ENCODE measurements at regions not wholly inside any gene's neighbourhood (a gene's known extent, or its start where the extent isn't known, plus 50 kb on each side); places are given as distances from the start of the nearest gene placed in this dataset.
"Not testable (repeated sequence)": the region's sequence is repeated elsewhere in the genome, so short reads cannot be mapped to it uniquely, and the experiment has no call there.

DNA sequence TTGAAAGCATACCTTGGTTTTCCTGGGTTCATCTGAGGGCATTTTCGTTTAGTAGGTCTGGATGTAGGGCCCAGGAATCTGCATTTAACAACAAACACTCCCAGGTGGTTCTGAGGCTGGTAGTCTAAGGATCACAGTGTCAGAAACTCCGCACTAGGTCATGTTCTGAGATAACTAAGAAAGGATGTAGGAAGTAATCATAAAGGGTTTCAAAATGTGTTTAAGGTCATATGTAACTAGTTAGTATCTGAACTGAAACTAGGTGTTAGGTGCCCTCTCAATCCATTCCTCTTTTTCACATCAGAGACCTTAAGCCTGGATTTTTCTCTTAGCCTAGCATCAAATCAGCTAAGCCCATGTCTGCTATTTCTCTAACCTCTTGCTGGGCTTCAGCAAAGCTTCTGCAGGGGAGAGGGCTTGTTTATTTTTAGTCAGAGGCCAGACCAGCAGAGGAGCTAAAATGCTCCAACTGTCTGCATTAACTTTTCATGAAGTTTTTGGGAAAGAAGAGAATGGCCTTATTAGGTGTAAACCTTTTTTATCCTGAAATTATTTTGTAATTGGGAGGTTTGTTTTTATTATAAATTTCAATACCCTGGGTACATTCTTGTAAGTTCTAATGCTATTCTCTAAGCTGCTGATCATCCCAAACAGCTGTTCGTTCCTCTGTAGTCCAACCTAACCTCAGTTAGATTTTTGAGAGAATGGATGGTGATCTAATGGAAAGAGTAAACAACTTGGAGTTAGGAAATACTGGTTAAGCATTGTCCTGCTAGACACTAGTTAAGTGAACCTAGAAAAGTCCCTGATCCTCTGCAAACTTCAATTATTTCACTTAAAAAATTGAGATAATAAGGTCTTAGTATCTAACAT, 262.8 kb upstream of the RFC3 start:
- no peak for DNase-seq (ENCODE audit: low spot score)

DNA sequence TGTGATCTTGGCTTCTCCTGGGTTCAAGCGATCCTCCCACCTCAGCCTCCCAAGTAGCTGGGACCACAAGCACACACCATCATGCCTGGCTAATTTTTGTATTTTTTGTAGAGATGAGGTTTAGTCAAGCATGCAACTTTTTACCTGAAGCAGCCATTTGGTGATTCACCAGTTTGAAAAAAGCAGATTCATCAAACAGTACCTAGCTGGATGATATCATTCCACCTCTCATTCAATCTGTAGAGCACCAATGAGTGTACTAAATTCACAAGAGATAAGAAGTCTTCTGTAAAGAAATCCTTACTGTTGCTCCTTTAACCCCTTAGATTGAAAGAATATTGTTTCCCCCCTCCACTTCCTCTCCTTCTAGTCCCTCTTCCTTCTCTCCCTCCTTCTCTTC, 261.1 kb upstream of the RFC3 start:
- no peak for DNase-seq (ENCODE audit: low spot score)

GRCh38 chr13:33560726-33561125, 257.2 kb upstream of the RFC3 start:
- no peak for DNase-seq (ENCODE audit: low spot score)

GRCh38 chr13:33561627-33562026, 256.3 kb upstream of the RFC3 start:
- no peak for DNase-seq (ENCODE audit: low spot score)

DNA sequence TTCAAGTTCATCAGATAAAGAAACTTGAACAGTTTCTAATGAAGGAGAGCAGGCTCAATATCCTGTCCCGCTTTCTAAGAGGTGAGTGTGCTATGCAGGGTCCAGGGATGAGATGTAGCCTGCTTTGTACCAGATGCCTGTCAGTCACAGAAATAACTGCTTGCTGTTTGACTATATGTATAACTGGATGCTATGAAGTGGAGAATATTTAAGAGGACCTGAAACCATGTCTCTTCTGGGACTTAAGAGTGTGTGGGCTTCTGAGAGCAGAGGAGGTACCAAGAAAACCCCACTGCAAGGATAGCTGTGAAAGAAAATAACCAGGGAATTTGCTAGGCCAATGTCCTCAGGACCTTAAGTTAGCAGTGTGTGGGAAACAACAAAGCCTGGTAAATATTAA, 246.3 kb upstream of the RFC3 start:
- DNase-seq (ENCODE audit: low spot score): no peak

DNA sequence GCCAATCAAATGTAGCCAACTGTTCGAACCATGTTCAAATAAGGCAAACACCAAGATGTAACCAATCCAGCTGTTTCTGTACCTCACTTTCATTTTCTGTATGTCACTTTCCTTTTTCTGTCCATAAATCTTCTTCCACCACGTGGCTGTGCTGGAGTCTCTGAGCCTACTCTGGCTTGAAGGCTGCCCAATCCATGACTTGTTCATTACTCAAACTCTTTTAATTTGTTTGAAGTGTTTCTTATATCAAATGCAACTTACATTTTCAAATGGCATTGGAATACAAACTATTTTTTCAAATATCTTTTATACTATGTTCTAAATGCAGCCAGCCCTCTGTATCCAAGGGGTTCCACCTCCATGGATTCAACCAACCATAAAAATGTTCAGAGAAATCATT, 245.6 kb upstream of the RFC3 start:
- not testable (repeated sequence) for DNase-seq (ENCODE audit: low spot score)

- DNase-seq (ENCODE audit: low spot score): no peak
These were observed 242.6 kb upstream of the RFC3 start for GRCh38 chr13:33575378-33575777.

DNA sequence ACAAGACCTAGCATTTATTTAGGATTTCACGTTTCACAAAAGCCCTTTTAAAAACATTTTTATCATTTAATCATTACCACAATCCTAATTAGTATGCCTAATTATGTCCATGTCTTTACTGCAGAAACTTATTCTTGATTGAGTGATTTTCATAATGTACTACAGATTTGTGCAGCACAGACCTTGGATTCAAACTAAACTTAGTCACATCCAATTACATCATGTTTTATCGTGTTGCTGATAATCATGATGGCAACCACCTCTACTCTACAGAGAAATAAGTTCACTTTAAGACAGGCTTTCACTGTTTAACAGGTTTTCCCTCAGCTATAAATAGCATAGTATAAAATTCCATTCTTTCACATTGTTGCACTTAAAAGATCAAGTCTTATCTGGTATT, 240.9 kb upstream of the RFC3 start:
- no peak for DNase-seq (ENCODE audit: low spot score)

DNA sequence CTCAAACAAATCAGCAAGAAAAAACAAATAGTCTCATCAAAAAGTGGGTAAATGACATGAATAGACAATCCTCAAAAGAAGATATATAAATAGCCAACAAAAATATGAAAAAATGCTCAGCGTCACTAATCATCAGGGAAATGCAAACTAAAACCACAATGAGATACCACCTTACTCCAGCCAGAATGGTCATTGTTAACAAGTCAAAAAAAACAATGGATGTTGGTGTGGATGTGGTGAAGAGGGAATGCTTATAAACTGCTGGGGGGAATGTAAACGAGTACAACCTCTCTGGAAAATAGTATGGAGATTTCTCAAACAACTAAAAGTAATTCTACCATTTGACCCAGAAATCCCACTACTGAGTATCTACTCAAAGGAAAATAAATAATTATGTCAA, 239.2 kb upstream of the RFC3 start:
- no peak for DNase-seq (ENCODE audit: low spot score)

DNA sequence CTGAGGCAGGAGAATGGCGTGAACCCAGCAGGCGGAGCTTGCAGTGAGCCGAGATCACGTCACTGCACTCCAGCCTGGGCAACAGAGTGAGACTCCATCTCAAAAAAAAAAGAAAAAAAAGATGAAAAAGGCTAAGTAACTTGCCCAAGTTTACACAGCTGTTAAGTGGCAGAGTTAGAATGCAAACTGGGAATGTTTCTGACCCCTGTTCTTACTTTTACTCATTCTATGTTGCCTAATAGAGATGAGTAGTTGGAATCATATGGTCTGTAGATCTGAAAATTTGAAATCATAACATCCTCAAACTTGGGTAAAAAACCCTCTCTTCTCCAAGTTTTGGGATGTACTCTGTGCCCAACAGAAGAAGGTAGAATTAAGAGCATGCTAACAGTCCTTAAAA, 235.8 kb upstream of the RFC3 start:
- no peak for DNase-seq (ENCODE audit: low spot score)

DNA sequence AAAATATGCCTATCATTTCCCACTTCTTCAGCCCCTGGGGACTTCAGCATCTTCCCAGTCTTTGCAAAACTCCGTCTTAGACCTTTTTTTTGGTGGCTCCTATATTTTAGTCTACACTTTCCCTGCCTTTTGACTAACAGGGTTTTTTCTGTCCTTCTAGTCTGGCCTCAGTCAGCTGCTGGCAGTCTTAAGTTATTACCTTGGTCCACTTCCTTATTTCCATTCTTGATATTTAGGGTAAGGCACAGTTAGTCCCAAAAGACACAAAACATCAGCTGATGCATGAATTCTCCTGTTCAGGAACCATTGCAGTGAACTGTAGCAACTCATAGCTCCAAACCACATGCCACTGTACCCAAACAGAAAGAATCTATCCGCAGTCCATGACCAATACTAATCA, 234.6 kb upstream of the RFC3 start:
- DNase-seq (ENCODE audit: low spot score): no peak

- DNase-seq (ENCODE audit: low spot score): no peak
These were observed 227.0 kb upstream of the RFC3 start for GRCh38 chr13:33590936-33591335.

DNA sequence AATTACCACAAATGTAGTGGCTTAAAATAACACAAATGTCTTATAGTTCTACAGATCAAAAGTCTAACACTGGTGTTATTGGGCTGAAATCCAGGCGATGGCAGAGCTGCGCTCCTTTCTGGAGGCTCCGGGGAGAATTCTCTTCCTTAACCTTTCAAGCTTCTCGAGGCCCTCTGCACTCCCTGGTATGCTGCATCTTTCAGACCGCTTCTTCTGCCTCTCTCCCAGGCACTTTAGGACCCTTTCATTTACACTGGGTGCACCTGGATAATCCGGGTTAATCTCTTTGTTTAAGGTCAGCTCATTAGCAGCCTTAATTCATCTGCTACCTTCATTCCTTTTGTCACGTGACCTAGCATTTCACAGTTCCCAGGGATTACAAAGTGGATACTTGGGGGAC, 211.3 kb upstream of the RFC3 start:
- DNase-seq (ENCODE audit: low spot score): no peak

DNA sequence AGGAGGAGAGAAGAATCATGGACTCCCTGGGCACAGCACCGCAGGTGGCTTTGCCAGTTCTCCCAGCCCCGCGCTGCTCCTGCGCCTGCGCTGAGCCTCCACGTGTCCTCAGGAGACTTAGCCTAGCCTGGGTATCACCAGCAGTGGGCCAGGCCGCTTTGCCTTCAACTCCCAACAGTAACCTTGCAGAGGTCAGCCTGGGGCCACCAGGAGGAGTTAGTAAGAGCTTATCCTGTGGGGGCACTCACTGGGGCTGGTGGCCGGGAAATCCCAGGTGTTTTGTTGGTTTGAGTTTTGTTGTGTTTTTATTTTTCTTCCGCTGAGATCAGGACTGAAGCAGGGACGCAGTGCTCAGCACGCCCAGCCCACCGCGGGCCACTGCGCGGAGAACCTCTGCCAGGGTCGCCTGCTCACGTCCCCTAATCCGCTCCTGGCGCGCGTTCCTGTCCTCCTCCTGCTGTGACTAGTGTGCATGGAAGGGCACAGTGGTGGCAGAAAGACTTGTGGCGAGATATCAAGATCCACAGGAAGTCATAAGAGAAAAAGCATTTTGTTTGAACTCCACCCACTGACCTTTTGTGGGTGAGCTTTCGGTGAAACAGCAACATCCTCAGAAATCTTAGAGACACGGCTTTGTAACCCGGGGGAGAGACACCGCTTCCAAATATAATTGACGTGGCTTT, 207.4 kb upstream of the RFC3 start:
- DNase-seq (ENCODE audit: low spot score): no peak

DNA sequence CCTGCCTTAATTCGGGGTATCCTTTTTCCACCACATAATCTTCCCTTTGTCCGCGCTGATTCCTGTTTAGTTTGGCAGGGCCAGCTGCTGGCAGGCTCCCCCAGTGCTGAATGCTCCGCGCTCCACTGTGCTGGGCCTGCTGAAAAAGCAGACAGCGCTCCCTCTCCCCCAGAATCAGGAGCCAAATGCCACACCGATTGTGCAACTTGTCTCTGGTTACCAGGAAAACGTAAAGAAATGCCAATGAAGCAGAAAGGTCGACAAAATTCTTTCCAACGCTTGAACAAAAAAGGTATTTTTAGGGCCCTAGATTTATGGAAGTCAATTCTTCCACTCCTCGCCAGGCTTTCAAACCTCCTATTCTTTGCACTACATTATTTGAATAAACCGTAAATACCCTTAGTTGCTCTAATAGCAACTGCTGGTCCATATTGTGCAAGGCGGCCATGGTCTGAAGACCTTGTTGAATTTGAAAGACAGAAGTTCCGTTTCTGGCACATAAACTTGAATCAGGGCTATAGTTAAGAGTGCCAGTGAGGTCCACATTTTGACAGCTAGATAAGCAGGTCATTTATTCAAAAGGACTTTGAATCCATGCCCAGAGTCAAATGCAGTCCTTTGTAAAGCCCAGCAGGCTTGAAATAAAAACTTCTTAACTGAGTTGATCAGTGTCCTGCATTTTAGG, 206.7 kb upstream of the RFC3 start:
- no peak for DNase-seq (ENCODE audit: low spot score)

GRCh38 chr13:33612641-33613638, 205.0 kb upstream of the RFC3 start:
- DNase-seq (ENCODE audit: low spot score): no peak

DNA sequence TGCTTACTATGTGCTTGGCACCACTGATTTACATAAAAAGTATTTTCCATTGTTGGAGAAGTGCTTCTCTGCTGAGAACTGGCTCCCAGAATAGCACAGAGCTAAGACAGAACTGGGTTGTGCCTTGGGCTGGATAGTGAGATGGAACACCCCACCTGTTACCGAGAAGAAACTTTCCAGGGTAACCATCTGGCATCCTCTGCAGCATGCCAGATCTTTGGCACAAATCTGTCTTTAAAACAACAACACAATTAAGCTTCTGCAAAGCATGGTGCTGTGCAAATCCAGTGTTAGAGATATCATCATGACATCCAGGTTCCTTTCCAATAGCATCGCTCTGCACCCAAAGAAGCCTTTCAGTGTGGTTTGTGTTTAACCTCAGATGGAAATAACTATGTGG, 202.5 kb upstream of the RFC3 start:
- no peak for DNase-seq (ENCODE audit: low spot score)

- DNase-seq (ENCODE audit: low spot score): no peak
These were observed 201.8 kb upstream of the RFC3 start for GRCh38 chr13:33616130-33616529.

DNA sequence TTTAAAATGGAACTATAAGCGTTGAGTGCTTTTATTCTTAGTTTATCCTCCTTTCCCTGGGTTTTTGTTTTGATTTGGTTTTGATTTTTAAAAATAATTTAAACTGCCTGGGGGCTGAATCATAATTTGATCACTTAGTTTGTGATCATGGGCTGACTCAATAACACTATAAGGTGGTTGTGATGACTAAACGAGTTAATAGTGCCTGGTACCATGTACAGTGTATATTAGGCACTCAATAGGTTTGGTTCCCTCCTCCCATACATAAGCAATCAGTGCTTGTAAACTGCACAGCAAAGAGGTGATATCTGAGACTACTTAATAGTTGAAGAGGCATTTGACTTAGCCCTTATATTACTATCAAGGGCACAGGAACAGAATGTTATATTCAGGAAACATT, 200.9 kb upstream of the RFC3 start:
- no peak for DNase-seq (ENCODE audit: low spot score)

DNA sequence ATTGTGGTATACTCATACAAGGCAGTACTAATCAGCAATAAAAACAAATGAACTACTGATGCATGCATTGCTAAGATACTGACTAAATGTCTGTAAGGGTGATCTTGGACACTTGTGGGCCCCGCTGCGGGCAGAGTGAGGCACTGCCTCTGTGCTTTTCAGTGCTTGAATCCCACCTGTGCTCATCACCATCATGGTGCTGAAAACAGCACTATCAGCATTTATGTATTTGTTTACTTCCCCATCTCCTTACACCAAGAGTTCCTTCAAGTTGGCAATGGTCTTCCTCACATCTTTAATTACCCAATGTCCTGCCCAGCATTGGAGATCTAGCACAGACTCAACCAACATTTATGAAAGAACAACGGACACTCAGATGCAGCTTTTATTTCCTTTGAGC, 193.7 kb upstream of the RFC3 start:
- no peak for DNase-seq (ENCODE audit: low spot score)

GRCh38 chr13:33624740-33625139, 193.2 kb upstream of the RFC3 start:
- DNase-seq (ENCODE audit: low spot score): no peak

GRCh38 chr13:33626407-33626806, 191.5 kb upstream of the RFC3 start:
- DNase-seq (ENCODE audit: low spot score): no peak

Data from RKO (cell line).